B cell (primary cell): ENCODE measurements at regions not wholly inside any gene's neighbourhood (a gene's known extent, or its start where the extent isn't known, plus 50 kb on each side); places are given as distances from the start of the nearest gene placed in this dataset.

Experiments
- ATAC-seq: fragments of 200-7000 bp; cut with Tn5 transposase; one replicate; pipeline ENCODE4 v1.10.0; 2021; ENCODE audit warnings: low read depth, mild to moderate bottlenecking, moderate number of reproducible peaks, moderate library complexity
- CTCF ChIA-PET: fragments of 350-600 bp; sonication (Branson Sonifier 250); formaldehyde crosslinking; loops from one replicate; lab custom pipeline; 2021; ENCODE audit warnings: antibody characterized with exemption, inconsistent platforms; lab: Charles Lee
- POLR2A ChIA-PET: fragments of 350-600 bp; sonication (Branson Sonifier 250); formaldehyde crosslinking; loops from one replicate; lab custom pipeline; 2021; ENCODE audit warnings: antibody characterized with exemption; lab: Charles Lee
- DNase-seq: peaks from one replicate; pipeline ENCODE4 v3.0.0; 2013
- H2AFZ ChIP-seq: 2 replicates; pipeline ENCODE4 v1.6.1; 2012; ENCODE audit warnings: mild to moderate bottlenecking, low read depth, low read length; ENCODE audit not compliant: insufficient read depth, poor library complexity, severe bottlenecking
- H3K27ac ChIP-seq, 2 donors: 1 replicate in 1 of 2; 2 replicates in 1 of 2; pipeline ENCODE4 v1.5.1; 2012 to 2013; ENCODE audit warnings: low read length in 2 of 2, mild to moderate bottlenecking in 2 of 2, moderate library complexity in 1 of 2
- H3K27me3 ChIP-seq, 4 experiments: fragments of 200-600 bp in 1 of 4; sonication (generic) in 1 of 4; replicated peaks in 1 of 4; 1 replicate in 2 of 4; 2 replicates in 2 of 4; pipeline versions ENCODE4 v1.6.1 to v1.7.0; 2013 to 2016; ENCODE audit warnings: low read length in 3 of 4, mild to moderate bottlenecking in 2 of 4, mixed read lengths in 1 of 4, moderate library complexity in 1 of 4; ENCODE audit not compliant: insufficient read depth in 4 of 4, control insufficient read depth in 3 of 4; ENCODE audit errors: control extremely low read depth in 1 of 4
- H3K36me3 ChIP-seq, 2 experiments: replicated peaks in 1 of 2; 1 replicate in 1 of 2; 2 replicates in 1 of 2; pipeline versions ENCODE4 v1.6.1 to v1.7.1; 2013; ENCODE audit warnings: low read length in 1 of 2; ENCODE audit not compliant: insufficient read depth in 2 of 2, control insufficient read depth in 1 of 2; ENCODE audit errors: control extremely low read depth in 1 of 2, extremely low read depth in 1 of 2
- H3K4me1 ChIP-seq, 2 donors: fragments of 200-600 bp in 1 of 2; sonication (generic) in 1 of 2; 1 replicate in 1 of 2; 2 replicates in 1 of 2; pipeline versions ENCODE4 v1.5.1 to v1.6.1; 2013 to 2017; ENCODE audit warnings: low read length in 2 of 2; ENCODE audit not compliant: control insufficient read depth in 2 of 2, insufficient read depth in 2 of 2
- H3K4me2 ChIP-seq: replicated peaks from 2 replicates; pipeline ENCODE3; 2012; ENCODE audit warnings: mild to moderate bottlenecking, low read depth, low read length; ENCODE audit not compliant: poor library complexity, severe bottlenecking
- H3K4me3 ChIP-seq, 5 experiments: fragments of 200-600 bp in 1 of 5; sonication (generic) in 1 of 5; 1 replicate in 3 of 5; 2 replicates in 2 of 5; pipeline versions ENCODE4 v1.5.1 to v1.7.0; 2011 to 2016; ENCODE audit warnings: low read length in 4 of 5, mild to moderate bottlenecking in 4 of 5, low read depth in 2 of 5, control low read depth in 1 of 5, moderate library complexity in 1 of 5; ENCODE audit not compliant: insufficient read depth in 1 of 5; ENCODE audit errors: control extremely low read depth in 1 of 5, extremely low read depth in 1 of 5
- H3K79me2 ChIP-seq: fragments of 200-600 bp; sonication (generic); one replicate; pipeline ENCODE4 v1.6.0; 2016; ENCODE audit warnings: low read length; ENCODE audit not compliant: control insufficient read depth, insufficient read depth
- H3K9ac ChIP-seq: fragments of 200-600 bp; sonication (generic); 2 replicates; pipeline ENCODE4 v1.6.1; 2017; ENCODE audit warnings: mild to moderate bottlenecking, low read length, moderate library complexity
- H3K9me3 ChIP-seq, 3 donors: one replicate each; pipeline versions ENCODE4 v1.6.1 to v1.7.1; 2013; ENCODE audit warnings: low read length in 2 of 3; ENCODE audit not compliant: control insufficient read depth in 2 of 3, insufficient read depth in 1 of 3; ENCODE audit errors: control extremely low read depth in 1 of 3
- H4K20me1 ChIP-seq: 2 replicates; pipeline ENCODE4 v1.6.0; 2012; ENCODE audit warnings: mild to moderate bottlenecking, low read length; ENCODE audit not compliant: insufficient read depth, control insufficient read depth, poor library complexity, severe bottlenecking
- H3K27ac Mint-ChIP-seq: one replicate; pipeline ENCODE4 v1.8.0; 2021; ENCODE audit warnings: mixed read lengths
- H3K27me3 Mint-ChIP-seq: one replicate; pipeline ENCODE4 v1.8.0; 2021; ENCODE audit warnings: mixed read lengths
- H3K4me1 Mint-ChIP-seq: one replicate; pipeline ENCODE4 v1.8.0; 2021; ENCODE audit warnings: mixed read lengths
- H3K4me3 Mint-ChIP-seq: one replicate; pipeline ENCODE4 v1.8.0; 2021; ENCODE audit warnings: mixed read lengths
- H3K9me3 Mint-ChIP-seq: one replicate; pipeline ENCODE4 v1.8.0; 2022; ENCODE audit warnings: mixed read lengths; ENCODE audit not compliant: insufficient read depth
- EZH2 ChIP-seq: IDR thresholded peaks from 2 replicates; pipeline ENCODE4 v1.6.1; 2012; ENCODE audit warnings: borderline replicate concordance, low read depth, mild to moderate bottlenecking, moderate library complexity, low read length; ENCODE audit not compliant: insufficient read depth, poor library complexity, severe bottlenecking
- WGBS: methylation state at CpG from one replicate; pipeline ENCODE4 v1.1.5; 2013; ENCODE audit warnings: missing lambda C conversion rate; ENCODE audit not compliant: insufficient coverage; 5-methylcytosine and 5-hydroxymethylcytosine counted together
- intact Hi-C: fragments of 100-400 bp; cut with micrococcal nuclease; formaldehyde crosslinking; loops from one replicate; pipeline ENCODE4 v1.10.0; 2022
- TF ChIP-seq, protein P1 (sequence below): fragments of 200-600 bp; IDR thresholded peaks from one replicate; pipeline ENCODE4 v1.8.0; 2022; ENCODE audit warnings: antibody characterized with exemption, mild to moderate bottlenecking

DNA sequence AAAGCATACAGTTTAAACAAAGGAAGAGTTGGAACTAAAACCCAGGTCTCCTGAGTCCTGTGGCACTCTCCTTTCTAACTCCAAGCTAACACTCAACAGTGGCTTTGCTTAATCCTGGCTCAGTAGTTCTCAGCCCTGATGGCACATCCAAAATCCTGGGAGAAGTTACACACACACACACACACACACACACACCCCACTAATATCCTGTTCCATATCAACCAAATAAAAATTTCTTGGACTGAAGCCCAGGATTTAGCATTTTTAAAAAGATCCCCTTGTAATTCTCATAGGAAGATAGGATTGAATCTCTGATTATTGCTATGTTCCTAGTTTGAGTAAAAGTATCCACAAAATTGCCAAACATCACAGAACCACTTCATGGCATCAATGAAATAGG lies 136.1 kb upstream of the RIOK3 start:
- ATAC-seq (no peak), DNase-seq (no peak)
- Histone ChIP-seq H3K9ac (no peak overlapping the region), H3K4me1 (peaks cover 9 to 10% of the 10 kb centered on the region in 2 donors), H3K36me3 (no peaks in the 10 kb centered on the region), H3K4me3 (no peak overlapping the region), H3K27ac (no peak overlapping the region), H3K4me2 (no peak overlapping the region), H3K79me2 (no peaks in the 10 kb centered on the region), H2AFZ (no peak overlapping the region), H3K9me3 (no peaks in the 10 kb centered on the region), H4K20me1 (no peaks in the 10 kb centered on the region), H3K27me3 (no peaks in the 10 kb centered on the region)
- no peaks in the 10 kb centered on the region for H3K9me3 Mint-ChIP-seq
- H3K4me1 Mint-ChIP-seq, result peaks cover 11% of the 10 kb centered on the region
- TF ChIP-seq, protein P1, sequence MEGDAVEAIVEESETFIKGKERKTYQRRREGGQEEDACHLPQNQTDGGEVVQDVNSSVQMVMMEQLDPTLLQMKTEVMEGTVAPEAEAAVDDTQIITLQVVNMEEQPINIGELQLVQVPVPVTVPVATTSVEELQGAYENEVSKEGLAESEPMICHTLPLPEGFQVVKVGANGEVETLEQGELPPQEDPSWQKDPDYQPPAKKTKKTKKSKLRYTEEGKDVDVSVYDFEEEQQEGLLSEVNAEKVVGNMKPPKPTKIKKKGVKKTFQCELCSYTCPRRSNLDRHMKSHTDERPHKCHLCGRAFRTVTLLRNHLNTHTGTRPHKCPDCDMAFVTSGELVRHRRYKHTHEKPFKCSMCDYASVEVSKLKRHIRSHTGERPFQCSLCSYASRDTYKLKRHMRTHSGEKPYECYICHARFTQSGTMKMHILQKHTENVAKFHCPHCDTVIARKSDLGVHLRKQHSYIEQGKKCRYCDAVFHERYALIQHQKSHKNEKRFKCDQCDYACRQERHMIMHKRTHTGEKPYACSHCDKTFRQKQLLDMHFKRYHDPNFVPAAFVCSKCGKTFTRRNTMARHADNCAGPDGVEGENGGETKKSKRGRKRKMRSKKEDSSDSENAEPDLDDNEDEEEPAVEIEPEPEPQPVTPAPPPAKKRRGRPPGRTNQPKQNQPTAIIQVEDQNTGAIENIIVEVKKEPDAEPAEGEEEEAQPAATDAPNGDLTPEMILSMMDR, result no peak
- intact Hi-C loops, result no loop called here
- ChIA-PET CTCF (no interaction called here), POLR2A (no interaction called here)
- H3K27ac Mint-ChIP-seq, result no peak overlapping the region
- no peaks in the 10 kb centered on the region for H3K27me3 Mint-ChIP-seq
- no peak overlapping the region for H3K4me3 Mint-ChIP-seq

DNA sequence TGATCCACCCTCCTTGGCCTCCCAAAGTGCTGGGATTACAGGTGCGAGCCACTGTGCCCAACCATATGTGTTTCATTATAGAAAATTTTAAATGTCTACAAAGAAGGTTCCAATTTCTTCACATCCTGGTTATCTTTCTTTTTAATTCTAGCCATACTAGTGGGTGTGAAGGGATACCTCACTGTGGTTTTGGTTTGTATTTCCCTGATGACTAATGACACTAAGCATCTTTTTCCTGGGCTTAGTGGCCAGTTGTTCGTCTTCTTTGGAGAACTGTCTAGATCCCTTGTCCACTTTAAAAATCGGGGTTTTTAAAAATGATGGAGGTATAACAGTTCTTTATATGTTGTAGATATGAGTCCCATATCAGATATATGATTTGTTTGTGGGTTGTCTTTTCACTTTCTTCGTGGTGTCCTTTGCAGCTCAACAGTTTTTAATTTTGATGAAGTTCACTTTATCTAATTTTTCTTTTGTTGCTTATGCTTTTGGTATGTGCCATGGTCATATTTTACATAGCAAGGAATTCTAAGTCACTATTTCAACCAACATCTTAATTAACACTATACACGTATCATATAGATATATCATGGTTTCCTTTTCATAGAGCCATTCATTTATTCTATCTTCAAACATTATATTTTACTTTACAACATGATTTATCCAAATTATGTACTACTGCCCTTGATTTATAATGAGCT lies 135.0 kb upstream of the RIOK3 start:
- H3K9me3 ChIP-seq, result no peaks in the 10 kb centered on the region
- CTCF ChIA-PET, result no interaction called here
- no peaks in the 10 kb centered on the region for H3K9me3 Mint-ChIP-seq
- intact Hi-C loops, result no loop called here
- H3K4me2 ChIP-seq, result no peak overlapping the region
- H3K4me3 Mint-ChIP-seq, result no peak overlapping the region
- no peaks in the 10 kb centered on the region for H3K36me3 ChIP-seq
- H3K4me1 ChIP-seq, result peaks cover 9 to 10% of the 10 kb centered on the region in 2 donors
- ATAC-seq, result no peak
- H3K9ac ChIP-seq, result no peak overlapping the region
- no peak for TF ChIP-seq EZH2
- TF ChIP-seq, protein P1, result no peak
- no peaks in the 10 kb centered on the region for H4K20me1 ChIP-seq
- no peak overlapping the region for H3K27ac ChIP-seq
- H3K27ac Mint-ChIP-seq, result no peak overlapping the region
- 100% methylated on average over 1 of the region's 5 CpGs for WGBS
- no peak overlapping the region for H3K4me3 ChIP-seq
- no peaks in the 10 kb centered on the region for H3K27me3 ChIP-seq
- no peaks in the 10 kb centered on the region for H3K27me3 Mint-ChIP-seq
- H3K4me1 Mint-ChIP-seq, result peaks cover 11% of the 10 kb centered on the region
- POLR2A ChIA-PET, result no interaction called here
- H2AFZ ChIP-seq, result no peak overlapping the region
- DNase-seq, result no peak
- no peaks in the 10 kb centered on the region for H3K79me2 ChIP-seq
